AG04449 (cell line): ENCODE measurements at regions not wholly inside any gene's neighbourhood (a gene's known extent, or its start where the extent isn't known, plus 50 kb on each side); places are given as distances from the start of the nearest gene placed in this dataset.
"Not testable (repeated sequence)": the region's sequence is repeated elsewhere in the genome, so short reads cannot be mapped to it uniquely, and the experiment has no call there.

Source experiments
- CTCF ChIA-PET: fragments of 350-600 bp; formaldehyde crosslinking; extraction: SDS; loops from one replicate; lab custom pipeline; 2021; ENCODE audit warnings: antibody characterized with exemption; lab: Yijun Ruan, JAX
- POLR2A ChIA-PET: fragments of 400-600, 350-600 bp; formaldehyde crosslinking; extraction: SDS; loops from one replicate; lab custom pipeline; 2020; ENCODE audit warnings: antibody characterized with exemption, inconsistent platforms; lab: Yijun Ruan, JAX
- DNase-seq: peaks from one replicate; pipeline ENCODE4 v3.0.0-alpha.2; 2010; ENCODE audit warnings: low read depth, low spot score
- H3K4me3 ChIP-seq: 2 replicates; pipeline ENCODE4 v1.5.1; 2011; ENCODE audit warnings: low read depth, mild to moderate bottlenecking, control low read depth, low read length
- CTCF ChIP-seq: IDR thresholded peaks from one replicate; pipeline ENCODE4 v1.5.1; 2011; ENCODE audit warnings: mild to moderate bottlenecking, moderate library complexity, low read length, control low read depth, inconsistent platforms; ENCODE audit not compliant: insufficient read depth; ENCODE audit errors: missing control alignments

DNA sequence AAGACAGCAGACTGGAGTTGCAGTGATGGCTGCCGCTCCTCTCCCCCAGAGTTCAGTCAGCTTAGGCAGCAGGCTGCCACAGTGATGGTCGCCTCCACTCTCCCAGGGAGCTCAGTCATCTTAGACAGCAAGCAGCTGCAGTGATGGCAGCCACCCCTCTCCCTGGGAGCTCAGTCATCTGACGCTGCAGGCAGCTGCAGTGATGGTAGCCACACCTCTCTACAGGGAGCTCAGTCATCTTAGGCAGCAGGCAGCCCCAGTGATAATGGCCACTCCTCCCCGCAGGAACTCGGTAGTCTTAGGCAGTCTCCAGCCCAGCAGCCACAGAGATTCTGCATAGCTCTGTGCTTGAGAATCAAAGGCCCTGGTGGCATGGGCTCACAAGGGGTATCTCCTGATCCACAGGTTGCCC is 582.7 kb downstream of the DTWD2 start:
- no peak overlapping the region for H3K4me3 ChIP-seq
- CTCF ChIA-PET = no interaction called here
- POLR2A ChIA-PET = no interaction called here
- DNase-seq = no peak
- no peak for TF ChIP-seq CTCF

DNA sequence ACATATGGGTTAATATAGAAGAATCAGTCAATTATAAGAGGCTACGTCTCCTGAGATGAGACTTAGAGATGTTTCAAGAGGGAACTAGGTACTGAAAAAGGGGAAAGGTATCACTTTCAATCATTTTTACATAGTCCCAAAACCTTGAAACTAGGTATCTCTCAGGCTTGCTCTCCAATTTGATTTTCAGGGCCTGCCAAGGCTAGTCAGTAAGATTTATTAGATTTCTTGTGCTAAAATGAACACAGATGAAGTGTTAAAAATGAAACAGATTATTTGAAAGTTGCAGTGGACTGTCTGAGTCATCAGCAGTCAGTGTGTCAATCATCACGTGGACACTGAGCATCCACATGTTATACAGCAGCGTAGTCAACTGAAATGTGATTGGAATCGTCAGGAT is 591.1 kb downstream of the DTWD2 start:
- no peak for DNase-seq
- no peak for TF ChIP-seq CTCF
- CTCF ChIA-PET = no interaction called here
- H3K4me3 ChIP-seq = no peak overlapping the region
- POLR2A ChIA-PET = no interaction called here

DNA sequence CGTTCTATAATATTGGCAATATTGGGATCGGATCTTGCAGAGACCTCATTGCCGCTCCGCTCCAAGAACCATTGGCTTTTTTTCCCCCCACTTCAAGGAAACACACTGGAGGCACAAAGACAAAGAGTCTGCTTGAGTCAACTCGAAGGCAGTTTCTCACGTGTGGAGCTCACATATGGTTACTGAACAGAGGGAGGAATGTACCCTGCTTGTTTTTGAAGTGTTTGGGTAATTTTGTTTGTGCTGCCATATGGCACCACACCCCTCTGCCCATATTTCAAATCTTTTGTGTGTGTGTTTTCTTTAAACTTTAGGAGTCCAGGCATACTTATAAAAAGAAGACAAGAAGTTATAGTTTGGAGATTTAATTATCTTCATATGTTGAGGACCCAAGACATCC is 595.9 kb downstream of the DTWD2 start:
- CTCF ChIA-PET = no interaction called here
- TF ChIP-seq CTCF = no peak
- POLR2A ChIA-PET = no interaction called here

DNA sequence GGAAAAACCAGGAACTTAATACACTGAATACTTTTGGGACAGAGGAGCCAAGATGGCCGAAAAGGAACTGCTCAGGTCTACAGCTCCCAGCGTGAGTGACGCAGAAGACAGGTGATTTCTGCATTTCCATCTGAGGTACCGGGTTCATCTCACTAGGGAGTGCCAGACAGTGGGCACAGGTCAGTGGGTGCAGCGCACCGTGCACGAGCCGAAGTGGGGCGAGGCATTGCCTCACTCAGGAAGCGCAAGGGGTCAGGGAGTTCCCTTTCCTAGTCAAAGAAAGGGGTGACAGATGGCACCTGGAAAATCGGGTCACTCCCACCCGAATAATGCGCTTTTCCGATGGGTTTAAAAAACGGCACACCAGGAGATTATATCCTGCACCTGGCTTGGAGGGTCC is 605.4 kb downstream of the DTWD2 start:
- CTCF ChIA-PET, H3K4me3 ChIP-seq, POLR2A ChIA-PET, DNase-seq: not testable (repeated sequence)

More for the DNA sequence above, 595.9 kb downstream of the DTWD2 start:
- no peak for DNase-seq
- H3K4me3 ChIP-seq = no peak overlapping the region

DNA sequence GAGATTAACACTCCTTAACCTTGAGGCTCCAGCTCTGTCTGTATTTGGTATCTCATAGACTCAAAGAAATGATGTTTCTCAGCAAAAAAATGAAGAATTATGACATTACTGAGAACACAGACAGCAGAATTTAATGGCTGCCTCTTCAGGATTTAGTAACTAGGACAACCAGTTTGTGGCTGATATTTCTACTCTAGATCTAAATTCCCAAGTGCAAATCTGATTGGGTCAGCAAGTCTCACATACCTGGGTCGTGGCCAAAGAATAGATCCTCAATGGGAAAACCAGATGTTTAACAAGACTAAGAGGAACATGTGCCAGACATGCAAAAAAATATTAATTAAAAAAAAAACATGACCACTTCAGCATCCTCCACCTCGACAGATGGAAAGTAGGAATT is 608.9 kb downstream of the DTWD2 start:
- no peak for TF ChIP-seq CTCF
- DNase-seq = no peak
- POLR2A ChIA-PET = no interaction called here
- H3K4me3 ChIP-seq = no peak overlapping the region
- CTCF ChIA-PET = no interaction called here

DNA sequence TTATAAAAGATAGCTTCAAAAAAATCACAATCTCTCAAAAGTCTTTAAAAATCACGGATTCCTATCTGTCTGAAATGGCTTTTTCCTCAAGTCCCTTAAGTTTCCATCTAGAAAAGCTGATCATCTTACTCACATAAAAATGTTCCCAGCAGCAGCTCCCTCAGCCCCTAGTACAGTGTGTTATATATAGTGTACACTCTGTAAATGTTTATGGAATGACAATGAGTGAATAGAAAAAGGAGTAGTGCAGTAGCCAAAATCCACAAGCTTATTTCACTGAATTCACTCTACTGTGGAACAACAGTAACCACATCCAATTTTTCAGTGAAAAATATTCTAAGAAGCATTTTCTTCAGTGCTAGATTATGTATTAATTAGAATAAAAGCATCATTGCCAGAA is 609.4 kb downstream of the DTWD2 start:
- DNase-seq = no peak
- ChIA-PET CTCF (no interaction called here), POLR2A (no interaction called here)
- no peak overlapping the region for H3K4me3 ChIP-seq
- TF ChIP-seq CTCF = no peak

- H3K4me3 ChIP-seq = no peak overlapping the region
- ChIA-PET POLR2A (no interaction called here), CTCF (interaction anchor here (0.8 kb wide), 1 partner anchor 416 kb away, joined by 3 read pairs; no protein-coding TSS in a partner anchor)
- no peak for DNase-seq
- TF ChIP-seq CTCF = no peak
Observed at GRCh38 chr5:118377420-118377819, 610.9 kb downstream of the DTWD2 start.
